ENCODE measurements at regions not wholly inside any gene's neighbourhood (a gene's known extent, or its start where the extent isn't known, plus 50 kb on each side); places are given as distances from the start of the nearest gene placed in this dataset.

DNA sequence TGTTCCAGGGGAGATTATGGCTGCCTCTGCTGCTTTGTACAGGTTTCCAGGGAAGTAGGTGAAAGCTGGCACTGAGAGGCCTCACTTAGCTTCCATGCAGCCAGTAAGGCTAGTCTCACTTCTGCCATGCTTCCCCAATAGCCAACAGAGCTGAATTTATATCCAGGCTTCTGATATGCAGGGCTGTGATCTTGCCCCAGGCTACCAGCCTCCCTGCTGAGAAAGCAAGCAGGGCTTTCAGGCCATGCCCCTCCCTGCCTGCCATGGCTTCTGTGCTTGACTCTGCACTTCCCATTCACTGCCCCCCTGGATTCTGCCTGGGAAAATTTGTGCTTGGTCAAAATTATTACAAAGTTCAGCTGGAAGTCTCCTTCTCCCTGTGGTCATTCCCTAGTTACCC lies 302.1 kb upstream of the FBXO33 start:
- TF ChIP-seq POLR2A (IDR thresholded peaks at IDR 0.05) (no peak), EP300 (IDR thresholded peaks at IDR 0.05) (no peak)
- TF ChIP-seq, protein P1, sequence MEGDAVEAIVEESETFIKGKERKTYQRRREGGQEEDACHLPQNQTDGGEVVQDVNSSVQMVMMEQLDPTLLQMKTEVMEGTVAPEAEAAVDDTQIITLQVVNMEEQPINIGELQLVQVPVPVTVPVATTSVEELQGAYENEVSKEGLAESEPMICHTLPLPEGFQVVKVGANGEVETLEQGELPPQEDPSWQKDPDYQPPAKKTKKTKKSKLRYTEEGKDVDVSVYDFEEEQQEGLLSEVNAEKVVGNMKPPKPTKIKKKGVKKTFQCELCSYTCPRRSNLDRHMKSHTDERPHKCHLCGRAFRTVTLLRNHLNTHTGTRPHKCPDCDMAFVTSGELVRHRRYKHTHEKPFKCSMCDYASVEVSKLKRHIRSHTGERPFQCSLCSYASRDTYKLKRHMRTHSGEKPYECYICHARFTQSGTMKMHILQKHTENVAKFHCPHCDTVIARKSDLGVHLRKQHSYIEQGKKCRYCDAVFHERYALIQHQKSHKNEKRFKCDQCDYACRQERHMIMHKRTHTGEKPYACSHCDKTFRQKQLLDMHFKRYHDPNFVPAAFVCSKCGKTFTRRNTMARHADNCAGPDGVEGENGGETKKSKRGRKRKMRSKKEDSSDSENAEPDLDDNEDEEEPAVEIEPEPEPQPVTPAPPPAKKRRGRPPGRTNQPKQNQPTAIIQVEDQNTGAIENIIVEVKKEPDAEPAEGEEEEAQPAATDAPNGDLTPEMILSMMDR (IDR thresholded peaks at IDR 0.05), result no peak

Data from stomach (tissue), 4 donors.